H1 (cell line): ENCODE measurements at regions not wholly inside any gene's neighbourhood (a gene's known extent, or its start where the extent isn't known, plus 50 kb on each side); places are given as distances from the start of the nearest gene placed in this dataset.

Source experiments
- CTCF ChIA-PET: fragments of 300-600 bp; sonication (Branson Sonifier 250); formaldehyde crosslinking; loops from one replicate; lab custom pipeline; 2021; ENCODE audit not compliant: partially characterized antibody; lab: Charles Lee
- POLR2A ChIA-PET: fragments of 300-600 bp; sonication (Branson Sonifier 250); formaldehyde crosslinking; loops from one replicate; lab custom pipeline; 2021; ENCODE audit warnings: inconsistent platforms; ENCODE audit not compliant: partially characterized antibody; lab: Charles Lee
- DNase-seq, 2 experiments: peaks; one replicate each; pipeline versions ENCODE4 v3.0.0 to v3.0.0-alpha.2; 2010 to 2022; ENCODE audit warnings: low spot score in 2 of 2, low read depth in 1 of 2, mixed read lengths in 1 of 2
- FAIRE-seq: peaks from 2 replicates; lab custom pipeline; 2011; peaks lifted over from hg19 to GRCh38; lab: Jason Lieb, UNC
- H2AFZ ChIP-seq: 2 replicates; pipeline ENCODE4 v1.8.1; 2012; ENCODE audit warnings: low read length, inconsistent platforms
- H2AK5ac ChIP-seq: 2 replicates; pipeline ENCODE4 v1.6.1; 2013; ENCODE audit warnings: low read depth, low read length
- H2BK120ac ChIP-seq: replicated peaks from 2 replicates; pipeline ENCODE3; 2013; ENCODE audit warnings: low read depth, low read length, inconsistent platforms
- H2BK12ac ChIP-seq: 2 replicates; pipeline ENCODE4 v1.6.1; 2013; ENCODE audit warnings: low read depth, low read length
- H2BK15ac ChIP-seq: 2 replicates; pipeline ENCODE4 v1.6.1; 2013; ENCODE audit warnings: low read length
- H2BK20ac ChIP-seq: 2 replicates; pipeline ENCODE4 v1.6.1; 2013; ENCODE audit warnings: low read length
- H2BK5ac ChIP-seq: 2 replicates; pipeline ENCODE4 v1.6.1; 2013; ENCODE audit warnings: low read depth, low read length
- H3K14ac ChIP-seq: 2 replicates; pipeline ENCODE4 v1.6.1; 2013; ENCODE audit warnings: inconsistent platforms; ENCODE audit not compliant: insufficient read length
- H3K18ac ChIP-seq: 2 replicates; pipeline ENCODE4 v1.6.1; 2013; ENCODE audit warnings: low read length; ENCODE audit errors: extremely low read depth
- H3K23ac ChIP-seq: 2 replicates; pipeline ENCODE4 v1.6.1; 2013; ENCODE audit warnings: inconsistent platforms; ENCODE audit not compliant: insufficient read length
- H3K23me2 ChIP-seq: 2 replicates; pipeline ENCODE4 v1.6.1; 2013; ENCODE audit warnings: low read depth, low read length
- H3K27ac ChIP-seq: 2 replicates; pipeline ENCODE4 v1.6.1; 2011; ENCODE audit warnings: low read depth, low read length, inconsistent platforms
- H3K27me3 ChIP-seq, 4 experiments: replicated peaks in 1 of 4; 1 replicate in 1 of 4; 2 replicates in 3 of 4; pipeline versions ENCODE4 v1.6.1 to v1.8.1; 2011 to 2013; ENCODE audit warnings: low read length in 3 of 4, mild to moderate bottlenecking in 3 of 4, inconsistent platforms in 2 of 4, mixed read lengths in 2 of 4, moderate library complexity in 1 of 4; ENCODE audit not compliant: control insufficient read depth in 3 of 4, insufficient read depth in 3 of 4; ENCODE audit errors: extremely low read depth in 1 of 4
- H3K36me3 ChIP-seq, 4 experiments: 2 replicates each; pipeline versions ENCODE4 v1.6.1 to v1.8.1; 2011 to 2013; ENCODE audit warnings: mild to moderate bottlenecking in 4 of 4, low read length in 3 of 4, moderate library complexity in 2 of 4, control low read depth in 1 of 4, inconsistent platforms in 1 of 4; ENCODE audit not compliant: insufficient read depth in 4 of 4, control insufficient read depth in 2 of 4
- H3K4ac ChIP-seq: replicated peaks from 2 replicates; pipeline ENCODE3; 2013; ENCODE audit warnings: low read length, low read depth, mixed read lengths, inconsistent platforms; ENCODE audit not compliant: insufficient read length
- H3K4me1 ChIP-seq, 4 experiments: replicated peaks in 1 of 4; 1 replicate in 1 of 4; 2 replicates in 3 of 4; pipeline versions ENCODE4 v1.6.1 to v1.8.1; 2011 to 2013; ENCODE audit warnings: low read length in 3 of 4, inconsistent platforms in 2 of 4, mixed read lengths in 1 of 4; ENCODE audit not compliant: insufficient read depth in 4 of 4, control insufficient read depth in 3 of 4
- H3K4me2 ChIP-seq, 2 experiments: 2 replicates each; pipeline versions ENCODE4 v1.6.1 to v1.8.1; 2011 to 2013; ENCODE audit warnings: low read depth in 2 of 2, low read length in 2 of 2, control low read depth in 1 of 2, inconsistent platforms in 1 of 2, mild to moderate bottlenecking in 1 of 2; ENCODE audit not compliant: insufficient read depth in 1 of 2
- H3K4me3 ChIP-seq, 4 experiments: fragments of 200-600, 300-600 bp in 1 of 4; sonication (generic), shearing (Covaris generic), sonication (Bioruptor Twin) in 1 of 4; 2 replicates each; pipeline versions ENCODE4 v1.5.1 to v1.8.1; 2011 to 2016; ENCODE audit warnings: low read length in 4 of 4, low read depth in 3 of 4, control low read depth in 2 of 4, inconsistent platforms in 2 of 4, mild to moderate bottlenecking in 2 of 4, mixed read lengths in 1 of 4, moderate library complexity in 1 of 4; ENCODE audit not compliant: insufficient read depth in 2 of 4; ENCODE audit errors: extremely low read depth in 1 of 4
- H3K56ac ChIP-seq: replicated peaks from 2 replicates; pipeline ENCODE3; 2013; ENCODE audit warnings: low read depth, mild to moderate bottlenecking, mixed read lengths, low read length, inconsistent platforms; ENCODE audit not compliant: insufficient read length
- H3K79me1 ChIP-seq: 2 replicates; pipeline ENCODE4 v1.6.1; 2013; ENCODE audit warnings: low read depth, low read length, control low read depth
- H3K79me2 ChIP-seq, 2 experiments: 2 replicates each; pipeline versions ENCODE4 v1.6.1 to v1.8.1; 2012 to 2013; ENCODE audit warnings: low read length in 2 of 2, mild to moderate bottlenecking in 2 of 2, inconsistent platforms in 1 of 2; ENCODE audit not compliant: insufficient read depth in 2 of 2, control insufficient read depth in 1 of 2
- H3K9ac ChIP-seq, 4 experiments: replicated peaks in 1 of 4; 1 replicate in 1 of 4; 2 replicates in 3 of 4; pipeline versions ENCODE4 v1.6.1 to v1.8.1; 2011 to 2013; ENCODE audit warnings: low read depth in 3 of 4, low read length in 3 of 4, control low read depth in 2 of 4, mild to moderate bottlenecking in 2 of 4, moderate library complexity in 2 of 4, inconsistent platforms in 1 of 4; ENCODE audit errors: extremely low read depth in 1 of 4
- H3K9me3 ChIP-seq, 2 experiments: 2 replicates each; pipeline versions ENCODE4 v1.6.1 to v1.8.1; 2012 to 2013; ENCODE audit warnings: mild to moderate bottlenecking in 2 of 2, moderate library complexity in 2 of 2, control low read depth in 1 of 2, inconsistent platforms in 1 of 2, low read depth in 1 of 2, low read length in 1 of 2, mixed read lengths in 1 of 2; ENCODE audit not compliant: insufficient read depth in 2 of 2
- H4K20me1 ChIP-seq, 2 experiments: replicated peaks in 1 of 2; 2 replicates each; pipeline versions ENCODE3 to v1.8.1; 2011 to 2013; ENCODE audit warnings: inconsistent platforms in 2 of 2, low read length in 2 of 2, mild to moderate bottlenecking in 1 of 2; ENCODE audit not compliant: insufficient read depth in 2 of 2, control insufficient read depth in 1 of 2
- H4K5ac ChIP-seq: 2 replicates; pipeline ENCODE4 v1.6.1; 2013; ENCODE audit warnings: low read length, low read depth, mixed read lengths, inconsistent platforms; ENCODE audit not compliant: insufficient read length
- H4K8ac ChIP-seq: 2 replicates; pipeline ENCODE4 v1.8.0; 2013; ENCODE audit warnings: mild to moderate bottlenecking, moderate library complexity, low read length, inconsistent platforms; ENCODE audit not compliant: insufficient read depth; ENCODE audit errors: extremely low read depth
- H4K91ac ChIP-seq: replicated peaks from 2 replicates; pipeline ENCODE3; 2013; ENCODE audit warnings: low read length, mixed read lengths, inconsistent platforms; ENCODE audit not compliant: insufficient read length
- EGR1 ChIP-seq: IDR thresholded peaks from 2 replicates; pipeline ENCODE4 v1.6.1; 2011; ENCODE audit warnings: low read depth, low read length, borderline replicate concordance
- KDM5A ChIP-seq: fragments of 200-600 bp; IDR thresholded peaks from 2 replicates; pipeline ENCODE4 v1.7.1; 2012; ENCODE audit warnings: mild to moderate bottlenecking, low read length, inconsistent platforms, mixed read lengths
- MAFK ChIP-seq: IDR thresholded peaks from 2 replicates; pipeline ENCODE4 v1.6.1; 2012; ENCODE audit warnings: low read depth, mild to moderate bottlenecking, improper control_type of control experiment, low read length
- NRF1 ChIP-seq: IDR thresholded peaks from 2 replicates; pipeline ENCODE4 v1.6.1; 2011; ENCODE audit warnings: mild to moderate bottlenecking, low read depth, low read length, improper control_type of control experiment
- PHF8 ChIP-seq: fragments of 200-600 bp; sonication (generic); conservative IDR thresholded peaks from 2 replicates; pipeline ENCODE4 v1.7.1; 2012; ENCODE audit warnings: low read depth, mild to moderate bottlenecking, inconsistent platforms, low read length, moderate library complexity
- SUZ12 ChIP-seq: fragments of 200-600 bp; sonication (generic); IDR thresholded peaks from 2 replicates; pipeline ENCODE4 v1.6.1; 2012; ENCODE audit warnings: mild to moderate bottlenecking, inconsistent platforms, low read length, moderate library complexity, mixed read lengths
- WGBS, 2 experiments: shearing (Covaris generic) in 1 of 2; methylation state at CpG; one replicate each; pipeline versions ENCODE4 v1.1.6 to v1.1.7; 2013 to 2015; ENCODE audit warnings: low lambda C conversion rate in 2 of 2, mixed read lengths in 2 of 2, inconsistent platforms in 1 of 2, low coverage in 1 of 2, missing lambda C conversion rate in 1 of 2; ENCODE audit not compliant: insufficient replicate concordance in 2 of 2, insufficient coverage in 1 of 2, insufficient read length in 1 of 2; ENCODE audit errors: extremely low coverage in 1 of 2, missing lambda C conversion rate in 1 of 2; 5-methylcytosine and 5-hydroxymethylcytosine counted together
- TF ChIP-seq, protein P1 (sequence below): IDR thresholded peaks from 2 replicates; pipeline ENCODE4 v1.6.1; 2011; ENCODE audit warnings: low read depth, mild to moderate bottlenecking, low read length; ENCODE audit not compliant: insufficient read depth
- TF ChIP-seq, protein P2 (sequence below): IDR thresholded peaks from 2 replicates; pipeline ENCODE4 v1.6.1; 2012; ENCODE audit warnings: inconsistent platforms

- TF ChIP-seq, protein P1, sequence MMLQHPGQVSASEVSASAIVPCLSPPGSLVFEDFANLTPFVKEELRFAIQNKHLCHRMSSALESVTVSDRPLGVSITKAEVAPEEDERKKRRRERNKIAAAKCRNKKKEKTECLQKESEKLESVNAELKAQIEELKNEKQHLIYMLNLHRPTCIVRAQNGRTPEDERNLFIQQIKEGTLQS = no peak
- TF ChIP-seq MAFK = no peak
- TF ChIP-seq, protein P2, sequence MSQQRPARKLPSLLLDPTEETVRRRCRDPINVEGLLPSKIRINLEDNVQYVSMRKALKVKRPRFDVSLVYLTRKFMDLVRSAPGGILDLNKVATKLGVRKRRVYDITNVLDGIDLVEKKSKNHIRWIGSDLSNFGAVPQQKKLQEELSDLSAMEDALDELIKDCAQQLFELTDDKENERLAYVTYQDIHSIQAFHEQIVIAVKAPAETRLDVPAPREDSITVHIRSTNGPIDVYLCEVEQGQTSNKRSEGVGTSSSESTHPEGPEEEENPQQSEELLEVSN = no peak
- TF ChIP-seq PHF8 = no peak
- no peak for TF ChIP-seq SUZ12
- no peak for TF ChIP-seq EGR1
- TF ChIP-seq NRF1 = no peak
- TF ChIP-seq KDM5A = no peak
- no peak for FAIRE-seq
- no peak overlapping the region for H2AFZ ChIP-seq
Observed at GRCh38 chr6:137978252-137978896, 111.3 kb downstream of the TNFAIP3 start.

More at GRCh38 chr6:137978252-137978896, 111.3 kb downstream of the TNFAIP3 start:
- no peaks in the 10 kb centered on the region for H4K20me1 ChIP-seq
- H4K8ac ChIP-seq = no peak overlapping the region
- H2AK5ac ChIP-seq = no peak overlapping the region
- no peaks in the 10 kb centered on the region for H3K79me1 ChIP-seq
- H3K9ac ChIP-seq = no peak overlapping the region
- no peak overlapping the region for H2BK5ac ChIP-seq
- no peak overlapping the region for H3K56ac ChIP-seq
- POLR2A ChIA-PET = no interaction called here
- no peak overlapping the region for H2BK120ac ChIP-seq
- H3K4me1 ChIP-seq = no peaks in the 10 kb centered on the region
- H3K23ac ChIP-seq = no peak overlapping the region
- no peak overlapping the region for H3K27ac ChIP-seq
- WGBS, 2 experiments = 87% methylated on average over 7 of the region's 8 CpGs; no CpG with 5 or more reads in 1 of the 2 experiments
- H3K4ac ChIP-seq = no peak overlapping the region
- H3K27me3 ChIP-seq = no peaks in the 10 kb centered on the region
- H3K4me3 ChIP-seq = no peak overlapping the region
- H3K9me3 ChIP-seq = no peaks in the 10 kb centered on the region
- H4K91ac ChIP-seq = no peak overlapping the region
- CTCF ChIA-PET = interaction anchor here (1.3 to 2.4 kb wide), 2 partner anchors 26 to 33 kb away, joined by 3 to 6 read pairs; no protein-coding TSS in a partner anchor
- no peaks in the 10 kb centered on the region for H3K36me3 ChIP-seq
- no peaks in the 10 kb centered on the region for H3K23me2 ChIP-seq
- no peak overlapping the region for H3K4me2 ChIP-seq
- H3K79me2 ChIP-seq = no peaks in the 10 kb centered on the region
- H2BK20ac ChIP-seq = no peak overlapping the region
- H3K14ac ChIP-seq = no peak overlapping the region
- H2BK15ac ChIP-seq = no peak overlapping the region
- no peak overlapping the region for H4K5ac ChIP-seq
- H2BK12ac ChIP-seq = no peak overlapping the region
- no peak overlapping the region for H3K18ac ChIP-seq
- DNase-seq = no peak
